Lower leg skin (tissue), 4 donors: ENCODE measurements at regions not wholly inside any gene's neighbourhood (a gene's known extent, or its start where the extent isn't known, plus 50 kb on each side); places are given as distances from the start of the nearest gene placed in this dataset.

Experiments
- DNase-seq, 2 donors: peaks; one replicate each; pipeline ENCODE4 v3.0.0-alpha.2; 2019; ENCODE audit warnings: low spot score in 2 of 2
- H3K4me3 ChIP-seq: fragments of 200-600 bp; sonication (generic); 2 replicates; pipeline ENCODE4 v1.5.1; 2017; ENCODE audit warnings: mild to moderate bottlenecking, low read depth; ENCODE audit not compliant: poor library complexity, severe bottlenecking
- CTCF ChIP-seq, 3 donors: fragments of 450-650 bp; IDR thresholded peaks; one replicate each; pipeline ENCODE4 v1.5.1; 2016; ENCODE audit warnings: antibody characterized with exemption in 3 of 3, mild to moderate bottlenecking in 3 of 3, moderate library complexity in 2 of 3
- POLR2A ChIP-seq, 2 donors: fragments of 450-650 bp; IDR thresholded peaks; one replicate each; pipeline ENCODE4 v1.6.1; 2016 to 2017; ENCODE audit warnings: antibody characterized with exemption in 2 of 2, mild to moderate bottlenecking in 1 of 2, moderate library complexity in 1 of 2
- WGBS, 2 donors: methylation state at CpG; one replicate each; pipeline ENCODE4 v1.1.5; 2018; 5-methylcytosine and 5-hydroxymethylcytosine counted together
- intact Hi-C: fragments of 100-400 bp; cut with DNase I; formaldehyde crosslinking; loops from one replicate; pipeline ENCODE4 v1.15.0; 2023; ENCODE audit warnings: low total_unique reads

- WGBS, 2 donors: 49 to 50% methylated on average over 1 of the region's 1 CpG
- intact Hi-C loops: no loop called here
- no peak for DNase-seq
- H3K4me3 ChIP-seq: no peak overlapping the region
- TF ChIP-seq CTCF (IDR thresholded peaks at IDR 0.05) (no peak), POLR2A (IDR thresholded peaks at IDR 0.05) (no peak)
Observed at GRCh38 chr12:70985850-70986249, 65.3 kb upstream of the PTPRR start.

GRCh38 chr12:70983692-70984091, 63.2 kb upstream of the PTPRR start:
- 80 to 90% methylated on average over 4 of the region's 4 CpGs for WGBS, 2 donors

GRCh38 chr12:70982991-70983390, 62.5 kb upstream of the PTPRR start:
- WGBS, 2 donors: 54 to 56% methylated on average over 2 of the region's 2 CpGs
- DNase-seq: no peak
- intact Hi-C loops: no loop called here
- no peak overlapping the region for H3K4me3 ChIP-seq
- TF ChIP-seq CTCF (IDR thresholded peaks at IDR 0.05): no peak
- no peak for TF ChIP-seq POLR2A (IDR thresholded peaks at IDR 0.05)

More at GRCh38 chr12:70983692-70984091, 63.2 kb upstream of the PTPRR start:
- intact Hi-C loops: no loop called here
- TF ChIP-seq CTCF (IDR thresholded peaks at IDR 0.05): no peak
- no peak for TF ChIP-seq POLR2A (IDR thresholded peaks at IDR 0.05)
- no peak overlapping the region for H3K4me3 ChIP-seq
- no peak for DNase-seq

GRCh38 chr12:70982286-70982685, 61.7 kb upstream of the PTPRR start:
- WGBS, 2 donors: 79 to 83% methylated on average over 2 of the region's 2 CpGs
- H3K4me3 ChIP-seq: no peak overlapping the region
- intact Hi-C loops: no loop called here
- DNase-seq: no peak
- TF ChIP-seq CTCF (IDR thresholded peaks at IDR 0.05) (no peak), POLR2A (IDR thresholded peaks at IDR 0.05) (no peak)

GRCh38 chr12:70971001-70971794, 50.7 kb upstream of the PTPRR start:
- TF ChIP-seq POLR2A (IDR thresholded peaks at IDR 0.05) (no peak), CTCF (IDR thresholded peaks at IDR 0.05) (no peak)
- intact Hi-C loops: no loop called here

More at GRCh38 chr12:70971001-70971794, 50.7 kb upstream of the PTPRR start:
- DNase-seq: no peak
- 63 to 65% methylated on average over 3 of the region's 3 CpGs for WGBS, 2 donors
- H3K4me3 ChIP-seq: no peak overlapping the region
